Astrocyte (in vitro differentiated cells and primary cell): ENCODE measurements at regions not wholly inside any gene's neighbourhood (a gene's known extent, or its start where the extent isn't known, plus 50 kb on each side); places are given as distances from the start of the nearest gene placed in this dataset.

ENCODE experiments used
- CTCF ChIP-seq: IDR thresholded peaks from 2 replicates; pipeline ENCODE4 v1.5.1; 2011; ENCODE audit warnings: low read depth, mild to moderate bottlenecking, inconsistent platforms, low read length, moderate library complexity; ENCODE audit not compliant: insufficient read depth
- EZH2 ChIP-seq: IDR thresholded peaks from 2 replicates; pipeline ENCODE4 v1.6.1; 2012; ENCODE audit warnings: mild to moderate bottlenecking, low read length, inconsistent platforms; ENCODE audit not compliant: insufficient read depth

GRCh38 chr12:22803725-22804124 is 178.8 kb downstream of the ETNK1 start:
- TF ChIP-seq CTCF (no peak), EZH2 (no peak)
